ENCODE measurements at regions not wholly inside any gene's neighbourhood (a gene's known extent, or its start where the extent isn't known, plus 50 kb on each side); places are given as distances from the start of the nearest gene placed in this dataset.

GRCh38 chr3:43790476-43790875, 99.7 kb downstream of the ABHD5 start:
- Histone ChIP-seq H2AFZ (ENCODE audit: control insufficient read depth, low read depth, low read length) (no peak overlapping the region), H4K20me1 (ENCODE audit: control insufficient read depth, insufficient read depth) (no peaks in the 10 kb centered on the region), H3K36me3 (ENCODE audit: control insufficient read depth in 2 of 2, insufficient read depth in 2 of 2, low read length in 1 of 2) (no peaks in the 10 kb centered on the region), H3K27me3 (replicated peaks in 1 of 2; ENCODE audit: control insufficient read depth in 2 of 2, insufficient read depth in 2 of 2, low read length in 1 of 2) (peaks cover 0 to 1% of the 10 kb centered on the region in 2 experiments; a peak in 3 of 4 replicates), H3K27ac (ENCODE audit: control insufficient read depth, insufficient read depth) (no peak overlapping the region), H3K79me2 (ENCODE audit: control insufficient read depth, insufficient read depth, low read length) (no peaks in the 10 kb centered on the region), H3K9me3 (replicated peaks; ENCODE audit: control insufficient read depth, insufficient read depth, low read length) (no peaks in the 10 kb centered on the region), H3K4me2 (ENCODE audit: control insufficient read depth, insufficient read depth) (no peak overlapping the region), H3K9ac (ENCODE audit: control insufficient read depth, insufficient read depth, low read length) (no peak overlapping the region), H3K4me1 (ENCODE audit: control insufficient read depth, insufficient read depth, low read length) (no peaks in the 10 kb centered on the region), H3K4me3 (no peak overlapping the region)
- no peak for DNase-seq (ENCODE audit: low read depth, low spot score)
- TF ChIP-seq SMC3 (IDR thresholded peaks at IDR 0.05; ENCODE audit: borderline replicate concordance, low read length) (no peak), SMAD5 (IDR thresholded peaks at IDR 0.05; ENCODE audit: low read depth) (no peak), POLR2AphosphoS2 (IDR thresholded peaks at IDR 0.05; ENCODE audit: low read depth, low read length) (no peak), CREB1 (IDR thresholded peaks at IDR 0.05; ENCODE audit: low read depth) (no peak)
- no peak for FAIRE-seq
- ChIA-PET SMC1A (ENCODE audit: uncharacterized antibody, unreplicated experiment) (no interaction called here), CTCF (interaction anchor here (1.4 kb wide), 1 partner anchor 22 kb away, joined by 3 read pairs; no protein-coding TSS in a partner anchor), POLR2A (no interaction called here), RAD21 (ENCODE audit: unreplicated experiment) (no interaction called here)
- BruUV-seq (replicated peaks) = no TSS peak
- 44% methylated on average over 6 of the region's 6 CpGs for WGBS (ENCODE audit: insufficient coverage, insufficient replicate concordance, low lambda C conversion rate, missing lambda C conversion rate)
- ATAC-seq = no peak
- in situ Hi-C loops (cut with MboI) (no loop called here), intact Hi-C loops (cut with micrococcal nuclease; ENCODE audit: unreplicated experiment) (no loop called here)

GRCh38 chr3:43791246-43791645, 100.5 kb downstream of the ABHD5 start:
- no TSS peak for BruUV-seq (replicated peaks)
- Histone ChIP-seq H3K27me3 (replicated peaks in 1 of 2; ENCODE audit: control insufficient read depth in 2 of 2, insufficient read depth in 2 of 2, low read length in 1 of 2) (peaks cover 0 to 1% of the 10 kb centered on the region in 2 experiments; a peak in 2 of 4 replicates), H3K79me2 (ENCODE audit: control insufficient read depth, insufficient read depth, low read length) (no peaks in the 10 kb centered on the region), H2AFZ (ENCODE audit: control insufficient read depth, low read depth, low read length) (no peak overlapping the region), H3K4me1 (ENCODE audit: control insufficient read depth, insufficient read depth, low read length) (no peaks in the 10 kb centered on the region), H3K4me2 (ENCODE audit: control insufficient read depth, insufficient read depth) (no peak overlapping the region), H3K4me3 (no peak overlapping the region), H3K9me3 (replicated peaks; ENCODE audit: control insufficient read depth, insufficient read depth, low read length) (no peaks in the 10 kb centered on the region), H3K27ac (ENCODE audit: control insufficient read depth, insufficient read depth) (no peak overlapping the region), H4K20me1 (ENCODE audit: control insufficient read depth, insufficient read depth) (no peaks in the 10 kb centered on the region), H3K9ac (ENCODE audit: control insufficient read depth, insufficient read depth, low read length) (no peak overlapping the region), H3K36me3 (ENCODE audit: control insufficient read depth in 2 of 2, insufficient read depth in 2 of 2, low read length in 1 of 2) (no peaks in the 10 kb centered on the region)
- no peak for ATAC-seq
- in situ Hi-C loops (cut with MboI) (no loop called here), intact Hi-C loops (cut with micrococcal nuclease; ENCODE audit: unreplicated experiment) (no loop called here)
- ChIA-PET SMC1A (ENCODE audit: uncharacterized antibody, unreplicated experiment) (no interaction called here), RAD21 (ENCODE audit: unreplicated experiment) (no interaction called here), CTCF (interaction anchor here (1.4 kb wide), 1 partner anchor 22 kb away, joined by 3 read pairs; no protein-coding TSS in a partner anchor), POLR2A (no interaction called here)
- no peak for DNase-seq (ENCODE audit: low read depth, low spot score)
- no peak for FAIRE-seq
- TF ChIP-seq SPI1 (IDR thresholded peaks at IDR 0.05; ENCODE audit: borderline replicate concordance, insufficient read depth, low read depth, low read length) (no peak), EZH2 (IDR thresholded peaks at IDR 0.05; ENCODE audit: borderline replicate concordance, control insufficient read depth, low read depth, low read length) (no peak), TAF1 (IDR thresholded peaks at IDR 0.05; ENCODE audit: borderline replicate concordance, low read depth, low read length) (no peak), CHD2 (IDR thresholded peaks at IDR 0.05; ENCODE audit: borderline replicate concordance, low read depth, low read length) (no peak), SP1 (IDR thresholded peaks at IDR 0.05; ENCODE audit: low read depth, low read length) (no peak), PKNOX1 (IDR thresholded peaks at IDR 0.05) (no peak), ETV6 (conservative IDR thresholded peaks at IDR 0.05 in 1 of 2, IDR thresholded peaks at IDR 0.05 in 1 of 2; ENCODE audit: borderline replicate concordance in 1 of 2, low read depth in 1 of 2) (no peak), YY1 (IDR thresholded peaks at IDR 0.05; ENCODE audit: low read depth, low read length) (no peak), BHLHE40 (IDR thresholded peaks at IDR 0.05; ENCODE audit: borderline replicate concordance in 1 of 2, low read depth in 2 of 2, low read length in 1 of 2) (no peak), BACH1 (IDR thresholded peaks at IDR 0.05; ENCODE audit: borderline replicate concordance) (no peak), ZBTB4 (CRISPR knock-in tag; IDR thresholded peaks at IDR 0.05) (no peak)
